Neural progenitor cell (in vitro differentiated cells): ENCODE measurements at regions not wholly inside any gene's neighbourhood (a gene's known extent, or its start where the extent isn't known, plus 50 kb on each side); places are given as distances from the start of the nearest gene placed in this dataset.
"Not testable (repeated sequence)": the region's sequence is repeated elsewhere in the genome, so short reads cannot be mapped to it uniquely, and the experiment has no call there.

ENCODE experiments used
- CTCF ChIP-seq: fragments of 200-600 bp; sonication (generic); IDR thresholded peaks from 2 replicates; pipeline ENCODE4 v1.5.1; 2017; ENCODE audit warnings: antibody characterized with exemption, mild to moderate bottlenecking
- EZH2 ChIP-seq: fragments of 200-600 bp; sonication (generic); IDR thresholded peaks from 2 replicates; pipeline ENCODE4 v1.6.1; 2017; ENCODE audit warnings: antibody characterized with exemption, mild to moderate bottlenecking, moderate library complexity

GRCh38 chr4:3946553-3946952 is 180.4 kb downstream of the ADRA2C start:
- TF ChIP-seq CTCF, EZH2: not testable (repeated sequence)
